ENCODE measurements at regions not wholly inside any gene's neighbourhood (a gene's known extent, or its start where the extent isn't known, plus 50 kb on each side); places are given as distances from the start of the nearest gene placed in this dataset.

- POLR2A ChIA-PET = no interaction called here
- H3K9ac ChIP-seq (ENCODE audit: low read length) = no peak overlapping the region
- DNase-seq = no peak
- H3K4me1 Mint-ChIP-seq = no peaks in the 10 kb centered on the region
- H3K27ac Mint-ChIP-seq = no peak overlapping the region
- H3K9me3 Mint-ChIP-seq (ENCODE audit: insufficient read depth) = peaks cover 9% of the 10 kb centered on the region
- H3K4me1 ChIP-seq (ENCODE audit: control insufficient read depth in 2 of 2, insufficient read depth in 2 of 2, low read length in 2 of 2) = no peaks in the 10 kb centered on the region
- H3K4me3 ChIP-seq (ENCODE audit: control extremely low read depth in 1 of 5, extremely low read depth in 1 of 5, insufficient read depth in 1 of 5, low read depth in 2 of 5, low read length in 4 of 5) = no peak overlapping the region
- H3K36me3 ChIP-seq (replicated peaks in 1 of 2; ENCODE audit: control extremely low read depth in 1 of 2, control insufficient read depth in 1 of 2, extremely low read depth in 1 of 2, insufficient read depth in 2 of 2, low read length in 1 of 2) = no peaks in the 10 kb centered on the region
- H4K20me1 ChIP-seq (ENCODE audit: control insufficient read depth, insufficient read depth, low read length, poor library complexity, severe bottlenecking) = no peaks in the 10 kb centered on the region
- no peak overlapping the region for H3K27ac ChIP-seq (ENCODE audit: low read length in 2 of 2)
- no peak overlapping the region for H3K4me3 Mint-ChIP-seq
- H3K79me2 ChIP-seq (ENCODE audit: control insufficient read depth, insufficient read depth, low read length) = no peaks in the 10 kb centered on the region
- H2AFZ ChIP-seq (ENCODE audit: insufficient read depth, low read depth, low read length, poor library complexity, severe bottlenecking) = no peak overlapping the region
- no peaks in the 10 kb centered on the region for H3K27me3 ChIP-seq (replicated peaks in 1 of 4; ENCODE audit: control extremely low read depth in 1 of 4, control insufficient read depth in 3 of 4, insufficient read depth in 4 of 4, low read length in 3 of 4)
- ATAC-seq (ENCODE audit: low read depth) = no peak
- no peaks in the 10 kb centered on the region for H3K27me3 Mint-ChIP-seq
- H3K9me3 ChIP-seq (ENCODE audit: control extremely low read depth in 1 of 3, control insufficient read depth in 2 of 3, insufficient read depth in 1 of 3, low read length in 2 of 3) = no peaks in the 10 kb centered on the region
- H3K4me2 ChIP-seq (replicated peaks; ENCODE audit: low read depth, low read length, poor library complexity, severe bottlenecking) = no peak overlapping the region
- intact Hi-C loops (cut with micrococcal nuclease) = no loop called here
- no peak for TF ChIP-seq EZH2 (IDR thresholded peaks at IDR 0.05; ENCODE audit: borderline replicate concordance, insufficient read depth, low read depth, low read length, poor library complexity, severe bottlenecking)
- TF ChIP-seq CTCF (IDR thresholded peaks at IDR 0.05) = no peak
- CTCF ChIA-PET = no interaction called here
Observed at GRCh38 chr17:71580220-71580619, 540.6 kb upstream of the SOX9 start.

GRCh38 chr17:71585540-71585939 is 535.3 kb upstream of the SOX9 start:
- CTCF ChIA-PET = no interaction called here
- Histone ChIP-seq H3K27ac (ENCODE audit: low read length in 2 of 2) (no peak overlapping the region), H3K9me3 (ENCODE audit: control extremely low read depth in 1 of 3, control insufficient read depth in 2 of 3, insufficient read depth in 1 of 3, low read length in 2 of 3) (no peaks in the 10 kb centered on the region), H3K4me2 (replicated peaks; ENCODE audit: low read depth, low read length, poor library complexity, severe bottlenecking) (no peak overlapping the region), H3K4me3 (ENCODE audit: control extremely low read depth in 1 of 5, extremely low read depth in 1 of 5, insufficient read depth in 1 of 5, low read depth in 2 of 5, low read length in 4 of 5) (no peak overlapping the region), H3K9ac (ENCODE audit: low read length) (no peak overlapping the region), H3K79me2 (ENCODE audit: control insufficient read depth, insufficient read depth, low read length) (no peaks in the 10 kb centered on the region), H3K4me1 (ENCODE audit: control insufficient read depth in 2 of 2, insufficient read depth in 2 of 2, low read length in 2 of 2) (no peaks in the 10 kb centered on the region), H3K27me3 (replicated peaks in 1 of 4; ENCODE audit: control extremely low read depth in 1 of 4, control insufficient read depth in 3 of 4, insufficient read depth in 4 of 4, low read length in 3 of 4) (no peaks in the 10 kb centered on the region), H3K36me3 (replicated peaks in 1 of 2; ENCODE audit: control extremely low read depth in 1 of 2, control insufficient read depth in 1 of 2, extremely low read depth in 1 of 2, insufficient read depth in 2 of 2, low read length in 1 of 2) (no peaks in the 10 kb centered on the region), H4K20me1 (ENCODE audit: control insufficient read depth, insufficient read depth, low read length, poor library complexity, severe bottlenecking) (no peaks in the 10 kb centered on the region), H2AFZ (ENCODE audit: insufficient read depth, low read depth, low read length, poor library complexity, severe bottlenecking) (no peak overlapping the region)
- DNase-seq (no peak), ATAC-seq (ENCODE audit: low read depth) (no peak)
- intact Hi-C loops (cut with micrococcal nuclease) = no loop called here
- no CpG with 5 or more reads among the region's 3 CpGs for WGBS (ENCODE audit: insufficient coverage)
- POLR2A ChIA-PET = no interaction called here
- Mint-ChIP-seq H3K9me3 (ENCODE audit: insufficient read depth) (peaks cover 7% of the 10 kb centered on the region), H3K4me1 (no peaks in the 10 kb centered on the region), H3K27ac (no peak overlapping the region), H3K4me3 (no peak overlapping the region), H3K27me3 (no peaks in the 10 kb centered on the region)
- TF ChIP-seq EZH2 (IDR thresholded peaks at IDR 0.05; ENCODE audit: borderline replicate concordance, insufficient read depth, low read depth, low read length, poor library complexity, severe bottlenecking) (no peak), CTCF (IDR thresholded peaks at IDR 0.05) (no peak)

All from B cell (primary cell).